ENCODE measurements at regions not wholly inside any gene's neighbourhood (a gene's known extent, or its start where the extent isn't known, plus 50 kb on each side); places are given as distances from the start of the nearest gene placed in this dataset.
"Not testable (repeated sequence)": the region's sequence is repeated elsewhere in the genome, so short reads cannot be mapped to it uniquely, and the experiment has no call there.

DNA sequence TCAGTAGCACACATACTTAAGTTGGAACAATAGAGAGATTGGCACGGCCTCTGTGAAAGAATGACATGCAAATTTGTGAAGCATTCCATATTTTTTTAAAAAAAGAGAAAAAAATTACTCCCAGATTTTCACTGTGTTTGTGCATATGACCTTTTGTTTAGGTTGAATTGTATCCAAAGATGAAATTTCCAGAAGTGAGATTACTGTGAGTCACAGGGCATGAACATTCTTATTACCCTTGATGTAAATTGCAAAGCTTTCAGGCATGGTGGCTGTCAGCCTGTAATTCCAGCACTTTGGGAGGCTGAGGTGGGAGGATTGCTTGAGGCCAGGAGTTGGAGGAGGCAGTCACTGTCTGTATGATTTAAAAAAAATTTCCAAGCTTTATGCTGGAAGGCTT, 329.5 kb downstream of the ZNF37A start:
- TF ChIP-seq POLR2A (IDR thresholded peaks at IDR 0.05; ENCODE audit: low read depth, low read length); POLR2AphosphoS5 (IDR thresholded peaks at IDR 0.05; ENCODE audit: insufficient read depth, low read depth, low read length): not testable (repeated sequence)
- TF ChIP-seq, protein P1, sequence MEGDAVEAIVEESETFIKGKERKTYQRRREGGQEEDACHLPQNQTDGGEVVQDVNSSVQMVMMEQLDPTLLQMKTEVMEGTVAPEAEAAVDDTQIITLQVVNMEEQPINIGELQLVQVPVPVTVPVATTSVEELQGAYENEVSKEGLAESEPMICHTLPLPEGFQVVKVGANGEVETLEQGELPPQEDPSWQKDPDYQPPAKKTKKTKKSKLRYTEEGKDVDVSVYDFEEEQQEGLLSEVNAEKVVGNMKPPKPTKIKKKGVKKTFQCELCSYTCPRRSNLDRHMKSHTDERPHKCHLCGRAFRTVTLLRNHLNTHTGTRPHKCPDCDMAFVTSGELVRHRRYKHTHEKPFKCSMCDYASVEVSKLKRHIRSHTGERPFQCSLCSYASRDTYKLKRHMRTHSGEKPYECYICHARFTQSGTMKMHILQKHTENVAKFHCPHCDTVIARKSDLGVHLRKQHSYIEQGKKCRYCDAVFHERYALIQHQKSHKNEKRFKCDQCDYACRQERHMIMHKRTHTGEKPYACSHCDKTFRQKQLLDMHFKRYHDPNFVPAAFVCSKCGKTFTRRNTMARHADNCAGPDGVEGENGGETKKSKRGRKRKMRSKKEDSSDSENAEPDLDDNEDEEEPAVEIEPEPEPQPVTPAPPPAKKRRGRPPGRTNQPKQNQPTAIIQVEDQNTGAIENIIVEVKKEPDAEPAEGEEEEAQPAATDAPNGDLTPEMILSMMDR (IDR thresholded peaks at IDR 0.05; ENCODE audit: extremely low read depth in 1 of 2, insufficient read depth in 1 of 2, low read depth in 1 of 2, low read length in 2 of 2), result not testable (repeated sequence)

Measured in endothelial cell of umbilical vein (primary cell).